ENCODE measurements at regions not wholly inside any gene's neighbourhood (a gene's known extent, or its start where the extent isn't known, plus 50 kb on each side); places are given as distances from the start of the nearest gene placed in this dataset.

DNA sequence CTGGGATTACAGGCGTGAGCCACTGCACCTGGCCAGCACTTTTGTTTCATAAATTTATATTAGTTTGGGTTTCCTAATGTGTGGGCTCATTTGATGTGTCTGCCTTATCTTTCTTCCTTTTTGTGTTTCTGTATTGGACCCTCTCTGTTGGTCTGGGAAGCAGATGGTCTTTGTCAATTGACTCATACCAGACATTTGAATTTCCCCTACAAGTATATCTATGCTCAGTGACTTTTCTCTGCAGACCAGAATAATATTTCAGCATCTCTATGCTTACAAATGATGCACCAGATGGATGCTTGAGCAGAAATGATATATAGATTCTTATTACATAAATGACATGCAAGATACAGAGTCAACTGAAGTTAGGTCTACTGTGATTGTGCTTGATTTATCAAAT is 329.9 kb upstream of the SLCO3A1 start:
- no peaks in the 10 kb centered on the region for H3K9me1 ChIP-seq (ENCODE audit: control insufficient read depth, extremely low read depth, insufficient read depth, low read length)
- H3K27ac ChIP-seq (ENCODE audit: control insufficient read depth, insufficient read depth, low read length) = no peak overlapping the region
- H3K36me3 ChIP-seq (ENCODE audit: control insufficient read depth in 2 of 2, extremely low read depth in 1 of 2, insufficient read depth in 2 of 2, low read length in 2 of 2) = no peaks in the 10 kb centered on the region
- H4K20me1 ChIP-seq (ENCODE audit: control insufficient read depth, extremely low read depth, insufficient read depth, low read length) = no peaks in the 10 kb centered on the region
- H2AFZ ChIP-seq (ENCODE audit: control insufficient read depth, low read length) = no peak overlapping the region
- dilution Hi-C loops (cut with MboI; ENCODE audit: extremely low pct_ligation_motif_present, low sequenced_read_pairs) = loop anchor here (25.0 kb wide), 1 partner anchor 236 kb away; no protein-coding TSS in a partner anchor
- peaks cover 3% of the 10 kb centered on the region for H3K4me1 ChIP-seq (ENCODE audit: control insufficient read depth, extremely low read depth, insufficient read depth, low read length)
- no peak for TF ChIP-seq EZH2 (IDR thresholded peaks at IDR 0.05; ENCODE audit: low read length)
- TF ChIP-seq, protein P1, sequence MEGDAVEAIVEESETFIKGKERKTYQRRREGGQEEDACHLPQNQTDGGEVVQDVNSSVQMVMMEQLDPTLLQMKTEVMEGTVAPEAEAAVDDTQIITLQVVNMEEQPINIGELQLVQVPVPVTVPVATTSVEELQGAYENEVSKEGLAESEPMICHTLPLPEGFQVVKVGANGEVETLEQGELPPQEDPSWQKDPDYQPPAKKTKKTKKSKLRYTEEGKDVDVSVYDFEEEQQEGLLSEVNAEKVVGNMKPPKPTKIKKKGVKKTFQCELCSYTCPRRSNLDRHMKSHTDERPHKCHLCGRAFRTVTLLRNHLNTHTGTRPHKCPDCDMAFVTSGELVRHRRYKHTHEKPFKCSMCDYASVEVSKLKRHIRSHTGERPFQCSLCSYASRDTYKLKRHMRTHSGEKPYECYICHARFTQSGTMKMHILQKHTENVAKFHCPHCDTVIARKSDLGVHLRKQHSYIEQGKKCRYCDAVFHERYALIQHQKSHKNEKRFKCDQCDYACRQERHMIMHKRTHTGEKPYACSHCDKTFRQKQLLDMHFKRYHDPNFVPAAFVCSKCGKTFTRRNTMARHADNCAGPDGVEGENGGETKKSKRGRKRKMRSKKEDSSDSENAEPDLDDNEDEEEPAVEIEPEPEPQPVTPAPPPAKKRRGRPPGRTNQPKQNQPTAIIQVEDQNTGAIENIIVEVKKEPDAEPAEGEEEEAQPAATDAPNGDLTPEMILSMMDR (optimal IDR thresholded peaks at IDR 0.05 in 1 of 3, IDR thresholded peaks at IDR 0.05 in 1 of 3, conservative IDR thresholded peaks at IDR 0.05 in 1 of 3; ENCODE audit: extremely low read depth in 1 of 3, insufficient read depth in 2 of 3, low read length in 3 of 3) = no peak
- no peaks in the 10 kb centered on the region for H3K79me2 ChIP-seq (ENCODE audit: control insufficient read depth, insufficient read depth, low read length)
- DNase-seq (ENCODE audit: low read depth, low spot score) = no peak
- H3K4me3 ChIP-seq (ENCODE audit: control insufficient read depth in 2 of 3, extremely low read depth in 1 of 3, insufficient read depth in 2 of 3, low read depth in 1 of 3, low read length in 3 of 3) = no peak overlapping the region
- no peak for FAIRE-seq
- H3K27me3 ChIP-seq (ENCODE audit: control insufficient read depth, extremely low read depth, insufficient read depth, low read length) = no peaks in the 10 kb centered on the region
- H3K9me3 ChIP-seq (ENCODE audit: control insufficient read depth, low read depth, low read length) = no peaks in the 10 kb centered on the region
- H3K9ac ChIP-seq (ENCODE audit: control insufficient read depth, extremely low read depth, insufficient read depth, low read length) = no peak overlapping the region
- H3K4me2 ChIP-seq (ENCODE audit: control insufficient read depth, extremely low read depth, insufficient read depth, low read depth, low read length) = no peak overlapping the region

DNA sequence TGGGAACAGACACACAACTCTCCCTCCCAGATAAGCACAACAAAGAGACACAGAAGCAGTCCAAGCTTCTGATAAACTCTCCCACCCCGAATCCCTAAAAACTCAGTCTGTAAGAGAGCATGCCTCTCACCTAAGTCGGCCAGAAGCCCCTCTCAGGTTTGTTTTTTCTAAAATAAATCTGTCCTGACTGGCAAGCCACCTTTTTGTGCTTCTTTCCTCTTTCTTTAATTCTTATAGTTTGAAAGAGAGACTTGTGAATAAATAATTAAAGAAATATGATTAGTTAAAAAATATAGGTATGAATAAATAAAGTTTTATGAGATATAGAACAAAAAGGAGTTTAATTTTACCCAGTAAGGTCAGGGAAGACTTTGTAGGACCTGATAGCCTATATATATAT is 329.0 kb upstream of the SLCO3A1 start:
- Histone ChIP-seq H4K20me1 (ENCODE audit: control insufficient read depth, extremely low read depth, insufficient read depth, low read length) (no peaks in the 10 kb centered on the region), H3K4me2 (ENCODE audit: control insufficient read depth, extremely low read depth, insufficient read depth, low read depth, low read length) (no peak overlapping the region), H3K9ac (ENCODE audit: control insufficient read depth, extremely low read depth, insufficient read depth, low read length) (no peak overlapping the region), H3K79me2 (ENCODE audit: control insufficient read depth, insufficient read depth, low read length) (no peaks in the 10 kb centered on the region), H3K27ac (ENCODE audit: control insufficient read depth, insufficient read depth, low read length) (no peak overlapping the region), H3K4me1 (ENCODE audit: control insufficient read depth, extremely low read depth, insufficient read depth, low read length) (peaks cover 3% of the 10 kb centered on the region), H3K4me3 (ENCODE audit: control insufficient read depth in 2 of 3, extremely low read depth in 1 of 3, insufficient read depth in 2 of 3, low read depth in 1 of 3, low read length in 3 of 3) (no peak overlapping the region), H3K36me3 (ENCODE audit: control insufficient read depth in 2 of 2, extremely low read depth in 1 of 2, insufficient read depth in 2 of 2, low read length in 2 of 2) (no peaks in the 10 kb centered on the region), H3K27me3 (ENCODE audit: control insufficient read depth, extremely low read depth, insufficient read depth, low read length) (peaks cover 4% of the 10 kb centered on the region), H3K9me3 (ENCODE audit: control insufficient read depth, low read depth, low read length) (no peaks in the 10 kb centered on the region), H2AFZ (ENCODE audit: control insufficient read depth, low read length) (no peak overlapping the region), H3K9me1 (ENCODE audit: control insufficient read depth, extremely low read depth, insufficient read depth, low read length) (no peaks in the 10 kb centered on the region)
- dilution Hi-C loops (cut with MboI; ENCODE audit: extremely low pct_ligation_motif_present, low sequenced_read_pairs) = loop anchor here (25.0 kb wide), 1 partner anchor 237 kb away; no protein-coding TSS in a partner anchor
- no peak for DNase-seq (ENCODE audit: low read depth, low spot score)
- TF ChIP-seq, protein P1 (optimal IDR thresholded peaks at IDR 0.05 in 1 of 3, IDR thresholded peaks at IDR 0.05 in 1 of 3, conservative IDR thresholded peaks at IDR 0.05 in 1 of 3; ENCODE audit: extremely low read depth in 1 of 3, insufficient read depth in 2 of 3, low read length in 3 of 3) = no peak
- TF ChIP-seq EZH2 (IDR thresholded peaks at IDR 0.05; ENCODE audit: low read length) = no peak
- FAIRE-seq = no peak

All from keratinocyte (primary cell).